GM23338 (cell line): ENCODE measurements at regions not wholly inside any gene's neighbourhood (a gene's known extent, or its start where the extent isn't known, plus 50 kb on each side); places are given as distances from the start of the nearest gene placed in this dataset.

Experiments used
- ATAC-seq: fragments of 200-7000 bp; cut with Tn5 transposase; 3 replicates; pipeline ENCODE4 v1.9.1; 2020
- DNase-seq: peaks from one replicate; pipeline ENCODE4 v3.0.0-alpha.2; 2015; ENCODE audit warnings: low spot score
- H2AFZ ChIP-seq: fragments of 200-600 bp; sonication (generic); 2 replicates; pipeline ENCODE4 v1.8.0; 2016; ENCODE audit warnings: antibody characterized with exemption, mild to moderate bottlenecking, moderate library complexity
- H3F3A ChIP-seq: fragments of 200-600 bp; sonication (generic); replicated peaks from 2 replicates; pipeline ENCODE4 v1.8.0; 2017; ENCODE audit warnings: antibody characterized with exemption, mixed run types, low read depth
- H3K27ac ChIP-seq: fragments of 200-600 bp; sonication (generic); 2 replicates; pipeline ENCODE4 v1.6.1; 2016; ENCODE audit warnings: low read depth
- H3K27me3 ChIP-seq: fragments of 200-600 bp; sonication (generic); 2 replicates; pipeline ENCODE4 v1.8.0; 2016; ENCODE audit warnings: mild to moderate bottlenecking, mixed run types, moderate library complexity; ENCODE audit not compliant: insufficient read depth
- H3K36me3 ChIP-seq: fragments of 200-600 bp; sonication (generic); 2 replicates; pipeline ENCODE4 v1.8.0; 2016; ENCODE audit warnings: mild to moderate bottlenecking; ENCODE audit not compliant: insufficient read depth
- H3K4me1 ChIP-seq: fragments of 200-600 bp; sonication (generic); 2 replicates; pipeline ENCODE4 v1.8.0; 2016; ENCODE audit warnings: mild to moderate bottlenecking, moderate library complexity; ENCODE audit not compliant: insufficient read depth
- H3K4me2 ChIP-seq: fragments of 200-600 bp; sonication (generic); 2 replicates; pipeline ENCODE4 v1.7.1; 2017; ENCODE audit warnings: mixed run types
- H3K4me3 ChIP-seq: fragments of 200-600 bp; sonication (generic); 2 replicates; pipeline ENCODE4 v1.6.1; 2016; ENCODE audit warnings: mixed run types
- H3K79me2 ChIP-seq: fragments of 200-600 bp; sonication (generic); replicated peaks from 2 replicates; pipeline ENCODE4 v1.8.0; 2017; ENCODE audit warnings: mild to moderate bottlenecking; ENCODE audit not compliant: insufficient read depth
- H3K9me2 ChIP-seq: fragments of 200-600 bp; sonication (generic); 2 replicates; pipeline ENCODE4 v1.8.0; 2017; ENCODE audit not compliant: insufficient read depth
- H4K20me1 ChIP-seq: fragments of 200-600 bp; sonication (generic); replicated peaks from 2 replicates; pipeline ENCODE4 v1.8.0; 2017; ENCODE audit warnings: mild to moderate bottlenecking; ENCODE audit not compliant: insufficient read depth
- H3K27ac Mint-ChIP-seq: 2 replicates; pipeline ENCODE4 v1.8.0; 2020; ENCODE audit warnings: inconsistent platforms, mild to moderate bottlenecking, moderate library complexity, mixed read lengths
- H3K27me3 Mint-ChIP-seq: 3 replicates; pipeline ENCODE4 v1.8.0; 2022; ENCODE audit warnings: low read depth, mild to moderate bottlenecking, moderate library complexity, mixed read lengths, inconsistent platforms; ENCODE audit not compliant: insufficient read depth, poor library complexity
- H3K36me3 Mint-ChIP-seq: 3 replicates; pipeline ENCODE4 v1.8.0; 2021; ENCODE audit warnings: low read depth, mild to moderate bottlenecking, inconsistent platforms, moderate library complexity, mixed read lengths
- H3K4me1 Mint-ChIP-seq: 3 replicates; pipeline ENCODE4 v1.8.0; 2020; ENCODE audit warnings: mild to moderate bottlenecking, inconsistent platforms, mixed read lengths
- H3K4me3 Mint-ChIP-seq: 3 replicates; pipeline ENCODE4 v1.8.0; 2021; ENCODE audit warnings: moderate library complexity, mild to moderate bottlenecking, inconsistent platforms, mixed read lengths
- H3K9me3 Mint-ChIP-seq: 3 replicates; pipeline ENCODE4 v1.8.0; 2020; ENCODE audit warnings: moderate library complexity, mild to moderate bottlenecking, inconsistent platforms, mixed read lengths
- CREB1 ChIP-seq: fragments of 250-450 bp; sonication (Bioruptor Pico); IDR thresholded peaks from 2 replicates; pipeline ENCODE4 v1.5.0; 2020; ENCODE audit warnings: low read depth, mild to moderate bottlenecking, moderate library complexity
- EZH2 ChIP-seq: fragments of 200-600 bp; sonication (generic); IDR thresholded peaks from one replicate; pipeline ENCODE4 v1.8.0; 2017; ENCODE audit warnings: antibody characterized with exemption, mild to moderate bottlenecking, low read depth; ENCODE audit not compliant: unreplicated experiment
- EZH2phosphoT487 ChIP-seq: fragments of 200-600 bp; sonication (generic); IDR thresholded peaks from one replicate; pipeline ENCODE4 v1.8.1; 2018; ENCODE audit warnings: antibody characterized with exemption; ENCODE audit not compliant: unreplicated experiment
- POLR2AphosphoS5 ChIP-seq: IDR thresholded peaks from 2 replicates; pipeline ENCODE4 v1.6.1; 2016; ENCODE audit warnings: antibody characterized with exemption, low read depth
- ZNF114 ChIP-seq: fragments of 250-450 bp; sonication (Bioruptor Pico); IDR thresholded peaks from 2 replicates; pipeline ENCODE4 v1.5.0; 2020; ENCODE audit warnings: mild to moderate bottlenecking, moderate library complexity
- ZNF331 ChIP-seq: fragments of 250-450 bp; sonication (Bioruptor Pico); IDR thresholded peaks from 2 replicates; pipeline ENCODE4 v1.5.0; 2020; ENCODE audit warnings: low read depth, mild to moderate bottlenecking, moderate library complexity
- TF ChIP-seq, protein P1 (sequence below): fragments of 250-450 bp; sonication (Bioruptor Pico); IDR thresholded peaks from 2 replicates; pipeline ENCODE4 v1.5.0; 2020; ENCODE audit warnings: mild to moderate bottlenecking, moderate library complexity
- TF ChIP-seq, protein P2 (sequence below): IDR thresholded peaks from one replicate; pipeline ENCODE4 v1.6.1; 2018; ENCODE audit warnings: antibody characterized with exemption; ENCODE audit not compliant: unreplicated experiment
- TF ChIP-seq, protein P3 (sequence below), 2 experiments: fragments of 200-600 bp in 1 of 2; sonication (generic) in 1 of 2; conservative IDR thresholded peaks; 2 replicates each; pipeline versions ENCODE4 v1.5.1 to v1.6.1; 2016 to 2017; ENCODE audit warnings: antibody characterized with exemption in 2 of 2, low read depth in 2 of 2, mild to moderate bottlenecking in 2 of 2, moderate library complexity in 1 of 2
- TF ChIP-seq, protein P4 (sequence below): IDR thresholded peaks from 2 replicates; pipeline ENCODE4 v1.6.1; 2016; ENCODE audit warnings: antibody characterized with exemption

DNA sequence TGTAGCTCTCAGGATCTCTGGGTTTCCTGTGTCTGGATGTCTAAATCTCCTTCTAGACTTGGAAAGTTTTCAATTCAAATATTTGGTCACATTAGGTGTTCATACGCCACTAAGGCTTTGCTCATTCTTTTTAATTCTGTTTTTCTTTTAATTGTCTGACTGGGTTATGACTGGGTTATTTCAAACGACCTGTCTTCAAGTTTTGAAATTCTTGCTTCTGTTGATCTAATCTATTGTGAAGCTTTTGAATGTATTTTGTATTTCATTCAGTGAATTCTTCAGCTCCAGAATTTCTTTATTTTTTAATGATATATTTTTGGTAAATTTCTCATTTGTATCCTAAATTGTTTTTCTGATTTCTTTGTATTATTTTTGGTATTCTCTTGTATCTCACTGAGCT, 81.0 kb upstream of the PCDH10 start (continued):
- TF ChIP-seq, protein P1, sequence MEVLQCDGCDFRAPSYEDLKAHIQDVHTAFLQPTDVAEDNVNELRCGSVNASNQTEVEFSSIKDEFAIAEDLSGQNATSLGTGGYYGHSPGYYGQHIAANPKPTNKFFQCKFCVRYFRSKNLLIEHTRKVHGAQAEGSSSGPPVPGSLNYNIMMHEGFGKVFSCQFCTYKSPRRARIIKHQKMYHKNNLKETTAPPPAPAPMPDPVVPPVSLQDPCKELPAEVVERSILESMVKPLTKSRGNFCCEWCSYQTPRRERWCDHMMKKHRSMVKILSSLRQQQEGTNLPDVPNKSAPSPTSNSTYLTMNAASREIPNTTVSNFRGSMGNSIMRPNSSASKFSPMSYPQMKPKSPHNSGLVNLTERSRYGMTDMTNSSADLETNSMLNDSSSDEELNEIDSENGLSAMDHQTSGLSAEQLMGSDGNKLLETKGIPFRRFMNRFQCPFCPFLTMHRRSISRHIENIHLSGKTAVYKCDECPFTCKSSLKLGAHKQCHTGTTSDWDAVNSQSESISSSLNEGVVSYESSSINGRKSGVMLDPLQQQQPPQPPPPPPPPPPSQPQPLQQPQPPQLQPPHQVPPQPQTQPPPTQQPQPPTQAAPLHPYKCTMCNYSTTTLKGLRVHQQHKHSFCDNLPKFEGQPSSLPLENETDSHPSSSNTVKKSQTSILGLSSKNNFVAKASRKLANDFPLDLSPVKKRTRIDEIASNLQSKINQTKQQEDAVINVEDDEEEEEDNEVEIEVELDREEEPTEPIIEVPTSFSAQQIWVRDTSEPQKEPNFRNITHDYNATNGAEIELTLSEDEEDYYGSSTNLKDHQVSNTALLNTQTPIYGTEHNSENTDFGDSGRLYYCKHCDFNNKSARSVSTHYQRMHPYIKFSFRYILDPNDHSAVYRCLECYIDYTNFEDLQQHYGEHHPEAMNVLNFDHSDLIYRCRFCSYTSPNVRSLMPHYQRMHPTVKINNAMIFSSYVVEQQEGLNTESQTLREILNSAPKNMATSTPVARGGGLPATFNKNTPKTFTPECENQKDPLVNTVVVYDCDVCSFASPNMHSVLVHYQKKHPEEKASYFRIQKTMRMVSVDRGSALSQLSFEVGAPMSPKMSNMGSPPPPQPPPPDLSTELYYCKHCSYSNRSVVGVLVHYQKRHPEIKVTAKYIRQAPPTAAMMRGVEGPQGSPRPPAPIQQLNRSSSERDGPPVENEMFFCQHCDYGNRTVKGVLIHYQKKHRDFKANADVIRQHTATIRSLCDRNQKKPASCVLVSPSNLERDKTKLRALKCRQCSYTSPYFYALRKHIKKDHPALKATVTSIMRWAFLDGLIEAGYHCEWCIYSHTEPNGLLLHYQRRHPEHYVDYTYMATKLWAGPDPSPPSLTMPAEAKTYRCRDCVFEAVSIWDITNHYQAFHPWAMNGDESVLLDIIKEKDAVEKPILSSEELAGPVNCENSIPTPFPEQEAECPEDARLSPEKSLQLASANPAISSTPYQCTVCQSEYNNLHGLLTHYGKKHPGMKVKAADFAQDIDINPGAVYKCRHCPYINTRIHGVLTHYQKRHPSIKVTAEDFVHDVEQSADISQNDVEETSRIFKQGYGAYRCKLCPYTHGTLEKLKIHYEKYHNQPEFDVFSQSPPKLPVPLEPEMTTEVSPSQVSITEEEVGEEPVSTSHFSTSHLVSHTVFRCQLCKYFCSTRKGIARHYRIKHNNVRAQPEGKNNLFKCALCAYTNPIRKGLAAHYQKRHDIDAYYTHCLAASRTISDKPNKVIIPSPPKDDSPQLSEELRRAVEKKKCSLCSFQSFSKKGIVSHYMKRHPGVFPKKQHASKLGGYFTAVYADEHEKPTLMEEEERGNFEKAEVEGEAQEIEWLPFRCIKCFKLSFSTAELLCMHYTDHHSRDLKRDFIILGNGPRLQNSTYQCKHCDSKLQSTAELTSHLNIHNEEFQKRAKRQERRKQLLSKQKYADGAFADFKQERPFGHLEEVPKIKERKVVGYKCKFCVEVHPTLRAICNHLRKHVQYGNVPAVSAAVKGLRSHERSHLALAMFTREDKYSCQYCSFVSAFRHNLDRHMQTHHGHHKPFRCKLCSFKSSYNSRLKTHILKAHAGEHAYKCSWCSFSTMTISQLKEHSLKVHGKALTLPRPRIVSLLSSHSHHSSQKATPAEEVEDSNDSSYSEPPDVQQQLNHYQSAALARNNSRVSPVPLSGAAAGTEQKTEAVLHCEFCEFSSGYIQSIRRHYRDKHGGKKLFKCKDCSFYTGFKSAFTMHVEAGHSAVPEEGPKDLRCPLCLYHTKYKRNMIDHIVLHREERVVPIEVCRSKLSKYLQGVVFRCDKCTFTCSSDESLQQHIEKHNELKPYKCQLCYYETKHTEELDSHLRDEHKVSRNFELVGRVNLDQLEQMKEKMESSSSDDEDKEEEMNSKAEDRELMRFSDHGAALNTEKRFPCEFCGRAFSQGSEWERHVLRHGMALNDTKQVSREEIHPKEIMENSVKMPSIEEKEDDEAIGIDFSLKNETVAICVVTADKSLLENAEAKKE (CRISPR knock-in tag), result no peak
- TF ChIP-seq POLR2AphosphoS5 (no peak), ZNF114 (CRISPR knock-in tag) (no peak), EZH2 (no peak), EZH2phosphoT487 (no peak)
- TF ChIP-seq, protein P2, sequence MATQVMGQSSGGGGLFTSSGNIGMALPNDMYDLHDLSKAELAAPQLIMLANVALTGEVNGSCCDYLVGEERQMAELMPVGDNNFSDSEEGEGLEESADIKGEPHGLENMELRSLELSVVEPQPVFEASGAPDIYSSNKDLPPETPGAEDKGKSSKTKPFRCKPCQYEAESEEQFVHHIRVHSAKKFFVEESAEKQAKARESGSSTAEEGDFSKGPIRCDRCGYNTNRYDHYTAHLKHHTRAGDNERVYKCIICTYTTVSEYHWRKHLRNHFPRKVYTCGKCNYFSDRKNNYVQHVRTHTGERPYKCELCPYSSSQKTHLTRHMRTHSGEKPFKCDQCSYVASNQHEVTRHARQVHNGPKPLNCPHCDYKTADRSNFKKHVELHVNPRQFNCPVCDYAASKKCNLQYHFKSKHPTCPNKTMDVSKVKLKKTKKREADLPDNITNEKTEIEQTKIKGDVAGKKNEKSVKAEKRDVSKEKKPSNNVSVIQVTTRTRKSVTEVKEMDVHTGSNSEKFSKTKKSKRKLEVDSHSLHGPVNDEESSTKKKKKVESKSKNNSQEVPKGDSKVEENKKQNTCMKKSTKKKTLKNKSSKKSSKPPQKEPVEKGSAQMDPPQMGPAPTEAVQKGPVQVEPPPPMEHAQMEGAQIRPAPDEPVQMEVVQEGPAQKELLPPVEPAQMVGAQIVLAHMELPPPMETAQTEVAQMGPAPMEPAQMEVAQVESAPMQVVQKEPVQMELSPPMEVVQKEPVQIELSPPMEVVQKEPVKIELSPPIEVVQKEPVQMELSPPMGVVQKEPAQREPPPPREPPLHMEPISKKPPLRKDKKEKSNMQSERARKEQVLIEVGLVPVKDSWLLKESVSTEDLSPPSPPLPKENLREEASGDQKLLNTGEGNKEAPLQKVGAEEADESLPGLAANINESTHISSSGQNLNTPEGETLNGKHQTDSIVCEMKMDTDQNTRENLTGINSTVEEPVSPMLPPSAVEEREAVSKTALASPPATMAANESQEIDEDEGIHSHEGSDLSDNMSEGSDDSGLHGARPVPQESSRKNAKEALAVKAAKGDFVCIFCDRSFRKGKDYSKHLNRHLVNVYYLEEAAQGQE, result no peak

DNA sequence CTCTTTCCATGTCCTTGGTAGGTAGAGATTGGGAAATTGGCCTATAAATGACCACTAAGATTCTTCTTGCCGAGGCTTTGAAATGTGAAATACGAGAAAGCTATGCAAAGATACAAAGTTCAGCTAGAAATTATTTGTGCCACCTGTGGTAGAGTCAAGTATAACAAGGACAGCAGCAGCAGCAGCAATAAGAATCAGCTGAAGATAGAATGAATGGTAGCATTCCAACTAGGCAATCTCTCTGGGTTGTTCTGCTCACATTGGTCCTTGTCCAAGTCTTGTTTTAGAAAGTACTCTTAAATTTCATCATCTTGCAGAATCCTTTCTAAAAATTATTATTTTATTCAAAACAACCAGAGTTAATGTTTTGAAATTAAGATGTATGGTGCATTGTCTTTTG, 67.8 kb upstream of the PCDH10 start:
- no peak overlapping the region for H3K4me3 ChIP-seq
- no peaks in the 10 kb centered on the region for H4K20me1 ChIP-seq
- H3K27ac Mint-ChIP-seq, result no peak overlapping the region
- H3K4me3 Mint-ChIP-seq, result no peak overlapping the region
- H3K27ac ChIP-seq, result no peak overlapping the region
- H2AFZ ChIP-seq, result no peak overlapping the region
- peaks cover 15% of the 10 kb centered on the region for H3K9me3 Mint-ChIP-seq
- peak; percentile 24 for DNase-seq
- 0 out of 2 replicates have a peak, but pooled peaks cover 2% of the 10 kb centered on the region for H3K9me2 ChIP-seq
- no peaks in the 10 kb centered on the region for H3K36me3 ChIP-seq
- peaks cover 9% of the 10 kb centered on the region; the same call in 2 of the 3 replicates for H3K36me3 Mint-ChIP-seq
- no peaks in the 10 kb centered on the region for H3K4me1 Mint-ChIP-seq
- no peaks in the 10 kb centered on the region for H3F3A ChIP-seq
- no peak for ATAC-seq
- H3K4me1 ChIP-seq, result no peaks in the 10 kb centered on the region
- no peaks in the 10 kb centered on the region for H3K27me3 Mint-ChIP-seq
- no peaks in the 10 kb centered on the region for H3K27me3 ChIP-seq
- H3K4me2 ChIP-seq, result no peak overlapping the region
- H3K79me2 ChIP-seq, result no peaks in the 10 kb centered on the region
- TF ChIP-seq, protein P3, sequence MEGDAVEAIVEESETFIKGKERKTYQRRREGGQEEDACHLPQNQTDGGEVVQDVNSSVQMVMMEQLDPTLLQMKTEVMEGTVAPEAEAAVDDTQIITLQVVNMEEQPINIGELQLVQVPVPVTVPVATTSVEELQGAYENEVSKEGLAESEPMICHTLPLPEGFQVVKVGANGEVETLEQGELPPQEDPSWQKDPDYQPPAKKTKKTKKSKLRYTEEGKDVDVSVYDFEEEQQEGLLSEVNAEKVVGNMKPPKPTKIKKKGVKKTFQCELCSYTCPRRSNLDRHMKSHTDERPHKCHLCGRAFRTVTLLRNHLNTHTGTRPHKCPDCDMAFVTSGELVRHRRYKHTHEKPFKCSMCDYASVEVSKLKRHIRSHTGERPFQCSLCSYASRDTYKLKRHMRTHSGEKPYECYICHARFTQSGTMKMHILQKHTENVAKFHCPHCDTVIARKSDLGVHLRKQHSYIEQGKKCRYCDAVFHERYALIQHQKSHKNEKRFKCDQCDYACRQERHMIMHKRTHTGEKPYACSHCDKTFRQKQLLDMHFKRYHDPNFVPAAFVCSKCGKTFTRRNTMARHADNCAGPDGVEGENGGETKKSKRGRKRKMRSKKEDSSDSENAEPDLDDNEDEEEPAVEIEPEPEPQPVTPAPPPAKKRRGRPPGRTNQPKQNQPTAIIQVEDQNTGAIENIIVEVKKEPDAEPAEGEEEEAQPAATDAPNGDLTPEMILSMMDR (conservative IDR thresholded peaks at IDR 0.05; ENCODE audit: low read depth in 2 of 2), result peak in 1 of 2 experiments; percentile 28; a peak in 3 of 4 replicates
- TF ChIP-seq, protein P4, sequence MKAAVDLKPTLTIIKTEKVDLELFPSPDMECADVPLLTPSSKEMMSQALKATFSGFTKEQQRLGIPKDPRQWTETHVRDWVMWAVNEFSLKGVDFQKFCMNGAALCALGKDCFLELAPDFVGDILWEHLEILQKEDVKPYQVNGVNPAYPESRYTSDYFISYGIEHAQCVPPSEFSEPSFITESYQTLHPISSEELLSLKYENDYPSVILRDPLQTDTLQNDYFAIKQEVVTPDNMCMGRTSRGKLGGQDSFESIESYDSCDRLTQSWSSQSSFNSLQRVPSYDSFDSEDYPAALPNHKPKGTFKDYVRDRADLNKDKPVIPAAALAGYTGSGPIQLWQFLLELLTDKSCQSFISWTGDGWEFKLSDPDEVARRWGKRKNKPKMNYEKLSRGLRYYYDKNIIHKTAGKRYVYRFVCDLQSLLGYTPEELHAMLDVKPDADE, result no peak
- no peak for TF ChIP-seq CREB1 (CRISPR knock-in tag)
- no peak for TF ChIP-seq ZNF331
